Thoracic aorta (tissue), 2 donors: ENCODE measurements at regions not wholly inside any gene's neighbourhood (a gene's known extent, or its start where the extent isn't known, plus 50 kb on each side); places are given as distances from the start of the nearest gene placed in this dataset.

Source experiments
- ATAC-seq: fragments of 150-250 bp; one replicate; pipeline ENCODE4 v1.8.0; 2017; ENCODE audit warnings: low read depth; ENCODE audit not compliant: insufficient number of reproducible peaks, low FRiP score
- DNase-seq: peaks from one replicate; pipeline ENCODE4 v3.0.0-alpha.2; 2020; ENCODE audit warnings: low spot score
- H3K27ac ChIP-seq, 2 donors: fragments of 200-600 bp; sonication (generic); 1 replicate in 1 of 2; 2 replicates in 1 of 2; pipeline ENCODE4 v1.5.1; 2016; ENCODE audit warnings: mild to moderate bottlenecking in 2 of 2, moderate library complexity in 2 of 2
- H3K27me3 ChIP-seq: fragments of 200-600 bp; sonication (generic); replicated peaks from 2 replicates; pipeline ENCODE4 v1.6.0; 2016; ENCODE audit warnings: mild to moderate bottlenecking; ENCODE audit not compliant: insufficient read depth
- H3K36me3 ChIP-seq: fragments of 200-600 bp; sonication (generic); one replicate; pipeline ENCODE4 v1.5.1; 2016
- H3K4me1 ChIP-seq, 2 donors: fragments of 200-600 bp; sonication (generic); 1 replicate in 1 of 2; 2 replicates in 1 of 2; pipeline versions ENCODE4 v1.5.1 to v1.6.0; 2016; ENCODE audit warnings: low read depth in 2 of 2, mild to moderate bottlenecking in 1 of 2; ENCODE audit not compliant: control insufficient read depth in 1 of 2
- H3K4me3 ChIP-seq: fragments of 200-600 bp; sonication (generic); 2 replicates; pipeline ENCODE4 v1.5.1; 2016; ENCODE audit warnings: mild to moderate bottlenecking
- H3K9me3 ChIP-seq: fragments of 200-600 bp; sonication (generic); 2 replicates; pipeline ENCODE4 v1.5.1; 2016
- CTCF ChIP-seq: fragments of 200-600 bp; sonication (generic); IDR thresholded peaks from one replicate; pipeline ENCODE4 v1.5.1; 2019; ENCODE audit warnings: antibody characterized with exemption

- no peak for TF ChIP-seq CTCF
- H3K36me3 ChIP-seq, result no peaks in the 10 kb centered on the region
- no peak overlapping the region for H3K4me3 ChIP-seq
- H3K27me3 ChIP-seq, result no peaks in the 10 kb centered on the region
- H3K27ac ChIP-seq, result no peak overlapping the region
- ATAC-seq (no peak), DNase-seq (no peak)
- peaks cover 0 to 21% of the 10 kb centered on the region in 2 donors for H3K4me1 ChIP-seq
- H3K9me3 ChIP-seq, result no peaks in the 10 kb centered on the region
Measured at GRCh38 chr2:204239411-204240165, 303.0 kb downstream of the ICOS start.

GRCh38 chr2:204240961-204241360 lies 304.3 kb upstream of the PARD3B start:
- no peak for TF ChIP-seq CTCF
- H3K36me3 ChIP-seq, result no peaks in the 10 kb centered on the region

GRCh38 chr2:204249437-204249836 lies 295.8 kb upstream of the PARD3B start:
- Histone ChIP-seq H3K4me1 (peaks cover 15 to 44% of the 10 kb centered on the region in 2 donors), H3K36me3 (no peaks in the 10 kb centered on the region), H3K4me3 (no peak overlapping the region), H3K27ac (no peak overlapping the region), H3K27me3 (no peaks in the 10 kb centered on the region), H3K9me3 (no peaks in the 10 kb centered on the region)
- DNase-seq (no peak), ATAC-seq (no peak)
- TF ChIP-seq CTCF, result no peak

More at GRCh38 chr2:204240961-204241360, 304.3 kb upstream of the PARD3B start:
- H3K27ac ChIP-seq, result no peak overlapping the region
- no peak for ATAC-seq
- no peaks in the 10 kb centered on the region for H3K27me3 ChIP-seq
- no peak for DNase-seq
- no peak overlapping the region for H3K4me3 ChIP-seq
- peaks cover 5 to 22% of the 10 kb centered on the region in 2 donors for H3K4me1 ChIP-seq
- no peaks in the 10 kb centered on the region for H3K9me3 ChIP-seq

GRCh38 chr2:204250692-204251091 lies 294.6 kb upstream of the PARD3B start:
- ATAC-seq (no peak), DNase-seq (no peak)
- no peaks in the 10 kb centered on the region for H3K36me3 ChIP-seq
- H3K9me3 ChIP-seq, result no peaks in the 10 kb centered on the region
- peaks cover 12 to 32% of the 10 kb centered on the region in 2 donors for H3K4me1 ChIP-seq
- H3K27me3 ChIP-seq, result no peaks in the 10 kb centered on the region
- no peak overlapping the region for H3K27ac ChIP-seq
- TF ChIP-seq CTCF, result no peak
- no peak overlapping the region for H3K4me3 ChIP-seq

- no peaks in the 10 kb centered on the region for H3K9me3 ChIP-seq
- no peak overlapping the region for H3K4me3 ChIP-seq
- no peaks in the 10 kb centered on the region for H3K36me3 ChIP-seq
- H3K4me1 ChIP-seq, result peaks cover 7 to 27% of the 10 kb centered on the region in 2 donors
- ATAC-seq (no peak), DNase-seq (no peak)
- no peak for TF ChIP-seq CTCF
- no peak overlapping the region for H3K27ac ChIP-seq
- H3K27me3 ChIP-seq, result no peaks in the 10 kb centered on the region
Measured at GRCh38 chr2:204251158-204251997, 293.9 kb upstream of the PARD3B start.
